VCaP (cell line): ENCODE measurements at regions not wholly inside any gene's neighbourhood (a gene's known extent, or its start where the extent isn't known, plus 50 kb on each side); places are given as distances from the start of the nearest gene placed in this dataset.
"Not testable (repeated sequence)": the region's sequence is repeated elsewhere in the genome, so short reads cannot be mapped to it uniquely, and the experiment has no call there.

ENCODE experiments used
- H3K27ac ChIP-seq: fragments of 450-650 bp; 2 replicates; pipeline ENCODE4 v1.5.1; 2017
- TF ChIP-seq, protein P1 (sequence below): fragments of 450-650 bp; conservative IDR thresholded peaks from 2 replicates; pipeline ENCODE4 v1.5.1; 2017; ENCODE audit warnings: mild to moderate bottlenecking, moderate library complexity

DNA sequence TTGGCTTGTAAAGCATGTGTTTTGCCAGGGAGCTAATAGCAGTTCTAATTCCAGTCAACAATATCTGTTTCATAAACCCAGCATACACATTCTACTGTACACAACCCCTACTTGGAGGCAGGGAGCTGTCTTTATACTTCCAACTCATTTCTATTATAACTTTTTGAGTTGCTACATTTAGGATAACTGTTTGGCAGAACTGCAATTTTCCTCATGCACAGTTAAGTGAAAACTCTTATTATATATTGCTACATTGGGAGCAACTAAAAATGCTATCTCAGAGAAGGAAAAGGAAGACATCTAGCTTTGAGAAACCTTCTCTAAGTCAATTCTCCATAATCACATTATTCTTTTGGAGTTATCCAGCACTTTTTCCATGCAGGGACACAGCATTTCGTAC is 480.2 kb downstream of the RPS29 start:
- no peak overlapping the region for H3K27ac ChIP-seq
- TF ChIP-seq, protein P1, sequence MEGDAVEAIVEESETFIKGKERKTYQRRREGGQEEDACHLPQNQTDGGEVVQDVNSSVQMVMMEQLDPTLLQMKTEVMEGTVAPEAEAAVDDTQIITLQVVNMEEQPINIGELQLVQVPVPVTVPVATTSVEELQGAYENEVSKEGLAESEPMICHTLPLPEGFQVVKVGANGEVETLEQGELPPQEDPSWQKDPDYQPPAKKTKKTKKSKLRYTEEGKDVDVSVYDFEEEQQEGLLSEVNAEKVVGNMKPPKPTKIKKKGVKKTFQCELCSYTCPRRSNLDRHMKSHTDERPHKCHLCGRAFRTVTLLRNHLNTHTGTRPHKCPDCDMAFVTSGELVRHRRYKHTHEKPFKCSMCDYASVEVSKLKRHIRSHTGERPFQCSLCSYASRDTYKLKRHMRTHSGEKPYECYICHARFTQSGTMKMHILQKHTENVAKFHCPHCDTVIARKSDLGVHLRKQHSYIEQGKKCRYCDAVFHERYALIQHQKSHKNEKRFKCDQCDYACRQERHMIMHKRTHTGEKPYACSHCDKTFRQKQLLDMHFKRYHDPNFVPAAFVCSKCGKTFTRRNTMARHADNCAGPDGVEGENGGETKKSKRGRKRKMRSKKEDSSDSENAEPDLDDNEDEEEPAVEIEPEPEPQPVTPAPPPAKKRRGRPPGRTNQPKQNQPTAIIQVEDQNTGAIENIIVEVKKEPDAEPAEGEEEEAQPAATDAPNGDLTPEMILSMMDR = no peak

- TF ChIP-seq, protein P1 = no peak
- no peak overlapping the region for H3K27ac ChIP-seq
These were observed 480.7 kb downstream of the RPS29 start for GRCh38 chr14:49105512-49105911.

DNA sequence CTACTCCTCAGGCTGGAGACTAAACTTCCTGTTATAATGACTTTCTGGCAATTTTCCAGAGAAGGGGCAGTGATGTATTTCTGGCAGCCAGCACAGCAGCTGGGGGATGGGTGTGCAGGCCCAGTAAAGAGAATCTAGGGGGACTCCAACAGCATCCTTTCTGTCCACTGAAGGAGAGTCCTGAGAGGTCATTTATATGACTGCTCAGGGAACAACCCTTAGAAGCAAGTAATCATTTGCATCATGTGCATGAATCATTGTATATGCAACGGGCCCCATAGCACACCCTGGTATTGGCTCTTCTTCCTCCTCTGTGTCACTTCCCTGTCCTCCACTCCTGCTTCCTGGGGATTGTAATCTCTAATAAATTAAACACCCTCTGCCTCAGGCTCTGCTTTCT is 493.8 kb downstream of the RPS29 start:
- no peak overlapping the region for H3K27ac ChIP-seq
- TF ChIP-seq, protein P1 = no peak

GRCh38 chr14:49089107-49089506 is 497.1 kb downstream of the RPS29 start:
- TF ChIP-seq, protein P1 = no peak
- no peak overlapping the region for H3K27ac ChIP-seq

DNA sequence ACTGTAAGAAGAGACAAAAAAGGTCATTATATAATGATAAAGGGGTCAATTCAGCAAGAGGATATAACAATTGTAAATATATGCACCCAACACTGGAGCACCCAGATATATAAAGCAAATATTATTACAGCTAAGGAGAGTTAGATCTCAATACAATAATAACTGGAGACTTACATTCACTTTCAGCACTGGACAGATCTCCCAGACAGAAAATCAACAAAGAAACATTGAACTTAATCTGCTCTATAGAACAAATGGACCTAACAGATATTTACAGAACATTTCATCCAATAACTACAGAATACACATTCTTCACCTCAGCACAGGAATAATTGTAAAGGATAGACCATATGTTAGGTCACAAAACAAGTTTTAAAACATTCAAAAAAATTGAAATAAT is 512.9 kb downstream of the RPS29 start:
- H3K27ac ChIP-seq = not testable (repeated sequence)

DNA sequence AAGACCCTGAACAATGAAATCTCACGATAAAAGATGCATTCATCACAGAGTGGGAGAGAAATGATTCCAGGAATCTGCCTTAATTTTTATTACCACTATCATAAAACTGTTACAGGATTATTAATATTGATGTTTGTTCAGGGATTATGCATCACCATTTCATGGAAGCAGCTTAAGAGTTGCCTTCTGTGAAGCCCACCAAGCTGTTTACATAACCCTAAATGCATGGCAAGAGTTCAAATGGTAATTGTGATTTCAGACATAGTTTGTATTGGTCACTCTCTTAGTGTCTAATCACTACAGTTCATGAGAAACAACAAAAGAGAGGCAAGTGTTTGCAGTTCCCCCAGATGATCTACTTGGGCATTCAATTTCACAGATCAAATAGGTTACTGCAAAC is 527.7 kb downstream of the RPS29 start:
- no peak overlapping the region for H3K27ac ChIP-seq
- TF ChIP-seq, protein P1 = no peak

- no peak overlapping the region for H3K27ac ChIP-seq
- TF ChIP-seq, protein P1 = no peak
These were observed 528.2 kb downstream of the RPS29 start for GRCh38 chr14:49057838-49058510.

GRCh38 chr14:49056021-49056420 is 530.2 kb downstream of the RPS29 start:
- TF ChIP-seq, protein P1 = no peak
- no peak overlapping the region for H3K27ac ChIP-seq
